Right kidney (tissue), 1 donor: ENCODE measurements at regions not wholly inside any gene's neighbourhood (a gene's known extent, or its start where the extent isn't known, plus 50 kb on each side); places are given as distances from the start of the nearest gene placed in this dataset.

Experiments used
- DNase-seq: peaks from one replicate; pipeline ENCODE4 v3.0.0-alpha.2; 2016

- no peak for DNase-seq
Observed at GRCh38 chrX:128287693-128288092, 235.5 kb upstream of the ACTRT1 start.

DNA sequence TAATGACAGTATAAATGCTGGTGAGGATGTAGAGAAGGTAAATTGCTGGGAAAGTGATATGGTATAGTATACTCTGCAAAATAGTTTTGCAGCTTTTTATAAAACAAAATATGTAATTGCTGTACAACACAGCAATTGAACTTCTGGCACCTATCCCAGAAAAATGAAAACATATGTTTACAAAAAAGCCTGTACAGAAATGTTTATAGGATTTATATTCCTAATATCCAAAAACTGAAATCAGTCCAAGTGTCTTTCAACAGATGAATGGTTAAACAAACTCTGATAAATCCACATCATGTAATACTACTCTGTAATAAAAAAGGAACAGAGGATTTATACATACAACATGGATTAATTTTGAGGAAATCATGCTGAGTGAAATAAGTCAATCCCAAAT is 198.4 kb upstream of the ACTRT1 start:
- no peak for DNase-seq

DNA sequence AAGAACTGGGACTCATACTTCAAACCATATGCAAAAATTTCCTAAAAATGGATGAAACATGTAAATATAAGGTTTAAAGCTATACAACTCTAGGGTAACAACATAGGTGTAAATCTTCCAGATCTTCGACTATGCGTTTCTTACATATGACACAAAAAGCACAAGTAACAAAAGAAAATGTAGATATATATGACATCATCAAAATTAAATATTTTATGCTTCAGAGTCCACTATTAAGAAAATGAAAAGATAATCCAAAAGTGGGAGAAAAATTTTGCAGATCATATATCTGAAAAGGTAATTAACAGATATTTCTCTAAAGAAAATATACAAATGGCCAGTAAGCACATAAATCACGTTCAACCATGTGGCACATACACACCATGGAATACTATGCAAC is 164.2 kb upstream of the ACTRT1 start:
- no peak for DNase-seq

- no peak for DNase-seq
Observed at GRCh38 chrX:128165884-128166408, 113.7 kb upstream of the ACTRT1 start.

GRCh38 chrX:128156204-128156603 is 104.0 kb upstream of the ACTRT1 start:
- DNase-seq: no peak

DNA sequence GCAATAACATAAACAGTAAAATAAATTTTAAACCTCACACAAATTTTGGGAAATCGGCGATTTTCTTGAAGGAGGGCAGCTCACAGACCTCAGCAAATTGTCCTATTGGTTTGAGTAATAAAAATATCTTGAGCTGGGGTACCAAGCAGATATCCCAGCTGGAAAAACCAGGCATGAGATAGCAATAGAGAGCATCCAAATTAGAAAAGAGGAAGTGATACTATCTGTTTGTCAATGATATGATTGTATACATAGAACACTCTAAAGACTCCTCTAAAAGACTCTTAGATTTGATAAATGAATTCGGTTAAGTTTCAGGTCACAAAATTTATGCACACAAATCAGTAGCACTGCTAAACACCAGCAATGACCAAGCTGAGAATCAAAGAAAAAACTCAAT is 90.5 kb upstream of the ACTRT1 start:
- no peak for DNase-seq

DNA sequence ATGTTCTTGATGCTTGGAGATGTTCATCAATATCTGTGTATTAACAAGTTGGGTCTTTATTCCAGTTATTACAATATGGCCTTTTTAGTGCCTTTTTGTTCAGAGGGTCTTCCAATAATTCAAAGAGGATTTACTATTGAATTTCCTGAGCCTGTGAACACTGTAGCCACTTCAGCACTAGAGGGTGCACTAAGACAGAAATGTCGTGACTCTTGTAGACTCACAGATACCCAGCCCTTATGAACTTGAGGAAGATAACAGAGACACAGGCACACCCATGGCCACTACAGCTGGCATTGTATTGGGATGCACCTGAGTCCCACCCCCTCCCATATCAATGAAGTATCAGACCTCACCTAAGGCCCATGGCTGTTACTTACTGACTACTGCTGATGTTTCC is 54.4 kb upstream of the ACTRT1 start:
- DNase-seq: peak; percentile 1

DNA sequence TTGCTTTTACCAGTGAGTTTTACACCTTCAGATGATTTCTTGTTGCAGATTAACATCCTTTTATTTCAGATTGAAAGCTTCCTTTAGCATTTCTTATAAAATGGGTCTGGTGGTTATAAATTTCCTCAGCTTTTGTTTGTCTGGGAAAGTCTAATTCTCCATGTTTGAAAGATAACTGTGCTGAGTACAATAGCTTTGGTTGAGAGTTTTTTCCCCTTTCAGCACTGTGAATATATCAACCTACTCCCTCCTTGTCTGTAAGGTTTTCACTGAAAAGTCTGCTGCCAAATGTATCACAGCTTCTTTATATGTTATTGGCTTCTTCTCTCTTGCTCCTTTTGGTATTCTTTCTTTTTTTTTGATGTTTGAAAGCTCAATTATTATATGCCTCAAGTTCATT is 53.5 kb upstream of the ACTRT1 start:
- no peak for DNase-seq
